AG08395 (cell line): ENCODE measurements at regions not wholly inside any gene's neighbourhood (a gene's known extent, or its start where the extent isn't known, plus 50 kb on each side); places are given as distances from the start of the nearest gene placed in this dataset.

Source experiments
- DNase-seq: peaks from one replicate; pipeline ENCODE4 v3.0.0; 2012; ENCODE audit warnings: mixed read lengths, low spot score

DNA sequence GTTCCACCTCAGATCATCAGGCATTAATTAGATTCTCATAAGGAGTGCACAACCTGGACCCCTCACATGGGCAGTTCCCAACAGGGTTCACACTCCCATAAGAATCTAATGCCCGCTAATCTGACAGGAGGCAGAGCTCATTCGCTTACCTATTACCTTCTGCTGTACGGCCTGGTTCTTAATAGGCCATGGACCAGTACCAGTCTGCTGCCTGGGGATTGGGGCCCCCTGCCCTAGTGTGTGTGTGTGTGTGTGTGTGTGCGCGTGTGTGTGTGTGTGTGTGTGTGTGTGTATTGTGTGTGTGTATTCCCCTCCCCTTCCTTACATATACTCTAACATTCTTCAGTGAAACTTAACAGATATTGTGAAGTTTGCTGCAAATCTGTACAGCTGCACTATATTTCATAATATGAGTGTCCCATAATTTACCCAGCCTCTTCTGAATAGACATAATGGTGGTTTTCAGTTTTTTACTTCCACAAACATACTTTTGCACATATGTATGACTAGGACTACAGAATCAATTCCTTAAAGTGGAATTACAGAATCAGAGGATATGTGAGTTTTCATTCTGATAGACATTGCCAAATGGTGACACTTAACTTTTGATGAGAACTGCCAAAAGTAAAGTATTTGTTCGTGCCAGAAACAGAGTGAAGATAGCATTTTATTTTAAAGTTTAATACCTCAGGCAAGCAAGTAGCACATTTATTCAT, 205.2 kb upstream of the EEA1 start:
- DNase-seq, result no peak

DNA sequence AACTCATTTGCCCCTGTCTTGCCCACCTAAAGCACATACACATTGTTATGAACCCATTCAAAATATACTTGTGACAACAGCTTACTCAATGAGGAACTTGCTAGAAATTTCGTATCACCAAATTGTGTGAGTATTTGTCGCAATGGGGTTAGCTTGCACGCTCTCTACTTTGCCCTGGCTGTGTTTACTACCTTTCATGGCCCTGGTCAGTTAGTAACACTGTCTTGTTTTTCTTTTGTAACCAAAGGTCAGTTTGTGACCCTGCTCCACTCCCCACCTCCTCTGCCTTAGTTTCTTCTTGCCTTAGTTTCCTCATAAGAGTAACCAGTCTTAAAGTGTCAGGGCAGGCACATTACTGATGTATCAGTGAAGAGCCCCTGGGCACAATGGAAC, 205.8 kb upstream of the EEA1 start:
- DNase-seq, result no peak

DNA sequence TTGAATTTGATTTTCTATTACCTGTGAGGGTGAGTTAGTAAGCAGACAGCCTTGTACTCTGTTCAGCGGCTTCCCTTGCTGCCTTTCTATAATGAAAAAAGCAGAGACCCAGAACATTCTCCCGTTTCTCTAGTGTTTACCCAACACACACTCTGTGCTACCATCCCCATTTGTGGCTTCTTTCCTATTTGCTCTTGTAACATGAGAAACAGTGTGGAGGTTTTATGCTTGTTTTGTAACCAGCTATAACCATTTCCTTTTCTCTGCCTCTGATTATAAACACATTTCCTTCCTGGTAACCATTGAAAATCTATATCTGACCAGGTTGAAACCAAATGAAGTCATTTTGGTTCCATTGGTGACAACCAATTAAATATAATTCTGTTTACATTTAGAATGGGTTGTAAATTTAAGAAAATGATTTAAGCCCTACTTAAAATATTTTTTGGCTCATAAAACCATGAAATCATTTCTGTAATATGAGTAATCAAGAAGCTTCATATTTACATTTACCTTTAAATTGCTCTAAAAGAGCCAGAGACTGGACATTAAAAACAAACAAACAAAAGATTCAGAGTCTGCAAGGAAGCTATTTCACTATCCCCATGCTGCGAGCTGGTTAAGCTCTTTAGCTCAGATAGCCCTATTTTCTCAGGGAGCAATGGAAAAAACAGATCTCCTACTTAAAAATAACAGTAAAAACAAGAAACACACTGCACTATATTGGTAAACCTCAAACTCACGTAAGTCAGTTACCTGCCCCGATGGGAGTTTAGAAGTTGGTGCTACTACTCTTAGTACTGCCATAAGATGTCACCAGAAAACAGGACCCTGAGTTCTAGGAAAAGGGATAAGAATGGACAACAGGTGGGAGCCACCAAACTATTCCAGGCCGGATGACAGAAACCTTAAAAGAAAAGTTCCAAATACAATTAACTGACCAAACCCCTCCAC, 206.5 kb upstream of the EEA1 start:
- DNase-seq, result no peak

DNA sequence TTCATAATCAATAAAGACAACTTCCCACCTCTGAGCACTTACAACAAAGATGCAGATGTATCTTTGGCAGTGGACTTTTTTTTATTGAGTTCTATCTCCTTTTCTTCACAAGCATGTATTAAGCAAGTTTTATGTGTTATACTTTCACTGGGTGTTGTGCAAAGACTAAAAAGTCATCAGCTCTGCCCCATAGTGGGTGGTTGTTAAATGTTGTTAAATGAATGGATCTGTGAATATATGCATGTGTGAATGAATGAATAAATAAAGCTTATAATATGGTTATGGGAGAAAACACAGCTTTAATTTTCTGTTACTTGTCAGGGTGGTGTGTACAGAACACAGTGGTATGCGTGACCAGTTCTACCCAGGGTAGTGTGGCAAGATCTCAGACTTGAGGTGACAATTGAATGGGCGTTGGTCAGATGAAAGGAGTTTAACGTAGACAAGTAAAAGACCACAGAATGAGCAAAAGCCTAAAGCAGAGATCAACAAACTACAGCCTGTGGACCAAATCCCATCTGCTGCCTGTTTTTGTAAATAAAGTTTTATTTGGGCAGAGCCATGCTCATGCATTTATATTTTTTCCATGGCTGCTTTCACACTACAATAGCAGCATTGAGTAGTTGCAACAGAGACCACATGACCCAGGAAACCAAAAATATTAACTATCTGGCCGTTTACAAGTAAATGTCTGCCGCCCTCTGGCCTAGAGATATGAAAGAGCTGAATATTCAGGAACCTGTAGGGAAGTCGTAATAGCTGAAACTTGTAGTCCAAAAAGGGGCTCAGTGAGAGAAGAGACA, 207.4 kb upstream of the EEA1 start:
- no peak for DNase-seq

DNA sequence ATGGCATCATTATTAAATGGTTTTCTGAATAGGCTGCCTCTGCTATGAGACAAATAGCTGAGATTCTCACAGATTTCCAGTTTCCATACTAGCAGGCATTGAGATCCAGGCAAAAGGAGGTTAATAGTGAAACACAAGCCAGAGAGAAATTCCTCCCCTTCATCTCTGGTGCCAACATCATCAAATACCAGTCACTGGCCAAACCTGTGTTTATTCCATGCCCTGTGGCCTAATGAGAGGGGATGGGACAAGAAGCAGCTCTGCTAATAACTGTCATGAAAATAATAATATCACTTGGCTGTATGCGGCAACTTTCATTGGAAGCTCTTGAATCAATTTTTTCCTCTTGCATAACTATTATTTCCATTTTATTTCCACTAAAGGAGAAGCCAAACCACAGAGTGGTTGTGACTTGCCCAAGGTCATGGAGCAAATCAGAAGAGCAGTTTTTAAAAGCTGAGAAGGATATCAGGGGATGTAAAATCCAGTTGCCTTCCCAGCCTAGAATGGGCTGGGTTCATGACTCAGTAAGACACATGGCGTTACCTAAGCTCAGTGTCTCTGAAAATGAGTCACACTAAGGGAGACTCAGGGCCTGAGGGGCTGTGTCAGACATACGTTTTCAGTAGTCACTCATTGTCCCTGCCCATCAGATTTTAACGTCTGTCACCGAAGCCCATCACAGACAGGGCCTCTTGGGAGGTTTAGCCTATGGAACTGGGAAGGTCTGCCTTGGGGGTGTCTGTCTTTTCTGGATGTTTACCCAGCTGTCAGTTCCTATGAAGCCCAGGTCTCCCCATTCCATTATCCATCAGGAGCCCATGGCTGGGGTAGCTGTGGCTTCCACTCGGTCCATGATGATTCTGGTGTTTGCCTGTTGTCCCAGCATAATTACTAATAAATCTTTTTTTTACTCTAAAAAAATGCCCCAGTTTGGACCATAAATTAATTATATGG, 208.8 kb upstream of the EEA1 start:
- peak; percentile 85 for DNase-seq

DNA sequence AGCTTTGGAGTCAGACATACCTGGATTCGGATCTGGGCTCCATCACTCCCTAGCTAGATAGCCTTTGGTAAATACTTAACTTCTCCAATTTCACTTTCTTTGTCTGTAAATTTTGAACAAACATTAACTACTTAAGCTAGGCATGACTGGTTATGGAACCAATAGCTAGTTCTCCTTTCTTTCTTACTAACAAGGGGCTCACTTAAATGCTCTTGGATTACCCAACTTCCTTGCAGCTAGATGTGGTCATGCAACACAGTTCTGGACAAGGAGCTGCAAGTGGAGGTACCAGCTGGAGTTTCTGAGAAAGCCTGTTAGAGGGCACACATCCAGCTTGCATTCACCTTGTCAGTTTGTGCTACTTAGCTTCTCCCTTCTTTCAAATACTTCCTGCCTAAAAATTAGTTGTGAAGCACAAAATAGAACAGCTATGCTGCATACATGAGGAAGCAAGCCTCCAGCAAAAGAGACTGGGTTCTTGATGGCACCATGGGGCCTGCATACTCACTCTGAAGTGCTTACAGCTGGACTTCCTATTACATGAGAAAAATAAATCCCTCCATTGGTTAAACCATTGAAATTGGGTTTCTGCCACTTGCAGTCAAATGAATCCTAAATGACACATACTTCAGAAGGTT, 210.1 kb upstream of the EEA1 start:
- DNase-seq, result no peak

DNA sequence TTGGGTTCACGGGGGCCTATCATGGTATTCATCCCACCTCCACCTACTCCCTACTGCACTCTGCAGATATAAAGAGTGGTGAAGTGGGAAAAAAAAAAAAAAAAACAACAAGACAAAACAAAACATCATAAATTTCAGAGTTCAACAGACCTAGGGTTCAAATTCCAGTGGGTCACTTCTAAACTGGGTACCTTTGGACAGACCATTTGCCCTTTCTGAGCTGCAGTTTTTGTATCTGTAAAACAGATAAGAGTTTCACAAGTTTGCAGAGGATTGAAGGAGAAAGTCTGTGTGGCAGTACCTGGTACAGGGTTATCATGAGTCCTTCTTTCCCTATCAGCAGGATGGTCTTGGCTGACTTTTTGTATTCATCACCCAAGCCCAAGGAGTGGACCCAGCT, 211.2 kb upstream of the EEA1 start:
- no peak for DNase-seq

DNA sequence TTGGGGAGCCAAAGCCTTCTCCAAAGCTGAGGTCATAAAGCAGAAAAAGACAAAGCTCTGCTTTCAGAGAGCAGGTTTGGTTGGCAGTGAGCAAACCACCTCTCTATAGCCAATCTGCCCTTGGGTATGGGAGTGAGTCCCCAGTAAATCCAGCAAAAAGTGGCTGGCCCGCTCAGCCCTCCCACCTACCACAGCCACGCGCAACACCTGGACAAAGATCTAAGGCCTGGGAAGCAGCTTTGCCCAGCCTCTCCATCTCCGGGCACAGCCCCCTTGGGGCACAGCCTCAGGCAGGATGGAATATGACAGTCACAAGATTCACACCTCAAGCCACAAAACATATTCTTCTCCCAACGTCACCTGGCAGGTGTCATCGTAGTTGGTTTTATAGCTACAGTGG, 211.7 kb upstream of the EEA1 start:
- no peak for DNase-seq

DNA sequence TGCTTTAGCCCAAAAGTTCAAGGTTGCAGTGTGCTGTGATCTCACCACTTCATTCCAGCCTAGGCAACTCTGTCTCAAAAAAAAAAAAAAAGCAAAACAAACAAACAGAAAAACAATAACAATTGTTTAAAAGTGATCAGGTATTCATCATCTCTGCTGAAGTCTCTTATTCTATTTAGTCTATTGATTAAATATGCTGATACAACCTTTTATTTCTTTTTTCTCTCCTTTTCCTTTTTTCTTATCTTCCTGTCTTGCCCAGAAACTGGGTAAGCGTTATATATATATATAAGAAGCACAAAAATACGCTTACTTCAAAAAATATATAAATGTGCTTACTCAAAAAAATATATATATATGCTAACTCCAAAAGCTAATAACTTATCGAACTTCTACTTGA, 213.8 kb upstream of the EEA1 start:
- no peak for DNase-seq

DNA sequence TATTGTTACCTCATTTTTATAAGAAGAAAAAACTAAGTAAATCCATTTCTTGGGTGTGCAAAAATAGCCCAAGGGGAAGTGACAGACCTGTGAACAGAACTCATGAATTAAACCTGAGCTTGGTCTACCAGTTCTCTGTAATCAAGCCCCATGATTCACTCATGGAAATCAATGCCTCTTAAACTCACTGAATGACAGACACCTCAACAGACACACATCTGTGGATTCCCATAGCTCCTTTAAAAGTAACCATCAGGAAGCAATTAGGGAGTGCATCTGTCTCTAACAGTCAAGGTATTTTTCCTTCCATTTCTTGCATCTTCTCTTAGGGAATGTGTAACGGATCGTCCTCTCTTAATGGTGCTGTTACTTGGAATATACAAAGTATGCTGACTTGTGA, 215.0 kb upstream of the EEA1 start:
- DNase-seq, result no peak

DNA sequence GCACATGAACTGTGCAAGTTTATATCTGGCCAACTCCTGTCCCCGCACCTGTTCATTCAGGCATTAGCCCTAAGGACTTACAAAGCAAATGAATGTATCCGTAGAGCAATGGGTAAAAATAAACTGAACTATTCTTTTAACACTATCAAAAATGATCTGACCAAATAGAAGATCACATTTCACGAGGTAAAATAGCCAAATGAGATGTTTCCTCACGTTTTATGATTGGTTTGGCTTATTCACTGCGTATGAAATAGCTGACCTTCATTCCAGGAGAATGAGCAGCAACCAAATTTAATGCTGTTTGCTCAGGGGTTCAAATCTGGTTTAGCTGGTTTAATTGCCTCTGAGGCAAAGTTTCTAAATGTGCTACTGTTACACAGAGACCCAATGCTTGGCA, 216.0 kb upstream of the EEA1 start:
- DNase-seq, result no peak

DNA sequence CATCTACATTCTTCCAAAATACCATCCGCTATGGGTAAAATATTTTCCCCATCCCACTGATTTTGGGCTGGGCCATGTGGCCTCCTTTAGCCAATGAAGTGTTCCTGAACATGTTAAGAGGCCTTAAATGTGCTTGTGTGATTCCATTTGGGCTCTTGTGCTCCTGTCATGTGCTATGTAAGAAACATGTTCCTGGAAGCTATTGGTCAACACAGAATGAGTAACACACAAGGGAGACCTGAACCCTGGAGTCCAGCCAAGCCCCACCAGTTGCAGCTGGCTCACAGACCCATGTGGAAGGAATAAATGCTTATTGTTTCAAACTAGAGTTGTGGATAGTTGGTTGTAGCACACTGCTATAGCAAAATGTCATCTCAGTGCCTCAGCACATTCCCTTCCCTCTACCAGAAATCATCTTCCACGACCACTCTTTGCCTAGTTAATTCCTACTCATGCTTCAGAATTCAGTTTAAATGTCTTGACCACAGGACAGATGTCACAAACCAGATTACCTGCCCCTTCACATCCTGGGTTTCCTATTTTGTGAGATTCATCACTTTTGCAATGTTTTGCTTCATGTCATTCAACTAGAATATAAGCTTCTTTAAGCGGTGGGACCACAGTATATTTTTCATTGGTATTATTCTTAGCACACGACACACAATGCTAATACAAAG, 217.3 kb upstream of the EEA1 start:
- no peak for DNase-seq

DNA sequence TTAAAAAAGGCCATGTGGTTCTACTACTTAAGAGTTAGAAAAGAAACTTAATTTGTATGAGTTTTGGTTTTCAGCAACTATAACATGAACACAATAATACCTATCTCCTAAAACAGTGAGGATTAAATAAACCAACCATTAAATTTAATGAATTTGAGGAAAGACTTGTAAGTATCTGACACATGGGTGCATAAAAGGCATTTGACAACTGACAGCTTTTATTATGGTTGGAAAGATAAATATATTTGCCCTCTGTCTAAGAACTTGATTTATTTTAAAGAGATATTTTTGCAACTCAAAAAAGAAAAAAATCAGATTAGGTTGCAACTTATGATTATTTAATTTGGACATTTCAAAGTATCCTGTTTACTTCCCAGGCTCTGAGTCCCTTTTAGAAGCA, 217.9 kb upstream of the EEA1 start:
- no peak for DNase-seq

DNA sequence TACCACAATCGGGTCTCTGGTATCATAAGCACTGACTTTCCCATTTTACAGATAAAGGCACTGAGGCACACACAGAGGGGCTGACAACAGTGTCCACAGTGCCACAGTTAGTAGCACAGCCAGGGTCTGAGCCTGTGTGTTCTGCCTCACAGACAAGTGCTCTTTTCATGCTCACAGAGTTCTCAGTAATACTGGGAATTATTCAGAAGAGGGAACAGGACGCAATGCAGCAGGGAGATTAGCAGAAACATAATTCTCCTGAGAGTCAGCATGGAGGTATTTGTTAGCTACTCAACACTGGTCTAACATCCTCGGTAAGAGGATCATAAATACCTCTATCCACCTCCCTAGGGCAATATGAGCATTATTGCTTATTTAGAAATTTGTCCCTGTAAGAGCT, 219.3 kb upstream of the EEA1 start:
- no peak for DNase-seq

DNA sequence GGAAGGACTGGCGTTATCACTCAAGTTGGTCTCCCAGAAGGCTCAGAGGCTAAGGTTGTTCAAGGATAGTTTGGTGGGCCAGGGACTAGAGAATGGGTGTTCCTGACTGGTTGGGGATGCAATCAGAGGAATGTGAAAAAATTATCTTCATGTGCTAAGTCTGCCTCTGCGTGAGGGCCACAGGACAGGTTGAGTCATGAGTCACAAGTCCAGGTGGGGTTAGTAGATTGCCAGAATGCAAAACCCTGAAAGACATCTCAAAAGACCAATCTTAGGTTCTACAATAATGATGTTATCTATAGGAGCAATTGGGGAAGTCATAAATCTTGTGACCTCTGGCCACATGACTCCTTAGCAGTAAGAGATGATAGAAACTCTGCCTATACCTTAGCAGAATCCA, 220.1 kb upstream of the EEA1 start:
- DNase-seq, result no peak

DNA sequence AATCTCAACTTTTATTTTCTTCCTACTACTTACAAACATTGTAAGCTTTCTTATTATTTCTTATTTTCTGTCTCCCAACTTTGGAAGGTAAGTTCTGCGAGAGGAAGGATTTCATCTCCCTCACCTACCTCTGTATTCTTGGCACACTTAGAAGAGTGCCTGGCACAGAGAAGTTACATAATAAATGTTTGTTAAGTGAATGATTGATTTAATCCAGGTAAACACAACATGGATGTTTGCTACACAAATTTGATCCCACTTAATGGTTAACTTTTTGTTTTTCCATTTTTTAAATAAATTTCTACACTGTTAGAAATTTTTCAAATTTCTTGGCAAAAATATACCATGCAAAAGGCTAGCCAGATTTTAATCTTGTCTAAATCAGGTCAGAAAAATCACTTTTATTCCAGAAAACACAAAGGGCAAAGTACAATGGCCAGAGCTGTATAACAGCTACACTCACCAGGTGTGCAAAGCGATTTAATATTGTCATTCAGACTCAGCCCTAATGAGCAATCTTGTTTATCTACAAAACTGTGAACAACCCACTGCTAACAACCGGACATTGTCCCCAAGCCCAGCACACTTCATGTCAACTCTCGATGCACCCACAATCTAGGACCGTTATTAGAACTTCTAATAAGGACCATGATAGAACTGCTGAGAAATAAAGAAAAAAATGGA, 222.1 kb upstream of the EEA1 start:
- no peak for DNase-seq

DNA sequence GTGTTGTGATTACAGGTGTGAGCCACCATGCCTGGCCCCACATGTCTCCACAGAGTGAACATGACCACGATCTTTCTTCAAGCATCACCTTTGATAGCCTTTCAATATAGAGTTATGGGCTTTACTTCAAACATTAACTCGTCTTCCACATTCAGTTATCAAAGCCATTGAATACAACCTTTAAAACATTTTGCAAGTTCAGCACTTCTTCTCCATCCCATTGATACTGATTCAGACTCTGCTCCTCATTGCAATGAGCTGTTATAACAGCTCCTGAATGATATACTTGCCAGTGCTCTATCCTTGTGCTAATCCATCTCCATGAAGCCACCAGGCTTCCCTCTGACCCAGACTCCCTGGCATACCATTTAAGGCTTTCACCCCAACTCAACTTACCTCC, 223.5 kb upstream of the EEA1 start:
- no peak for DNase-seq

DNA sequence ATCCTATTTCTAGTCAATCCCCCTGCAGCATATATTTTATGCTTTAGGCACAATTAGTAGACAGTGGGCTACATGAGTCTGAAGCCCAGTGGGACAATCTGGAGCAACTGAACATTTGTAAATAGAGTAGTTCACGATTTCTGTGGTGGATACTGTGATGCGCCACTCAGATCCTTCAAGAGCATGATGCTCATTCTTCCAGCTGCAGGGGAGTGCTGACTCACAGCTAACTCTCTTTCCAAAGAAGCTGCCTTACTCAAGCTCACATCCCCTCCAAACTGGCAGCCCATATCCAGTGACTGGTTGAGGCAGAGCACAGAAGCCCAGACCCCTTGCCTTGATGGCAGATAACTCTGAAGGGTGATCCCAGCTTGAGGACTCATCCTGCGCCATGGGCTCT, 224.2 kb upstream of the EEA1 start:
- no peak for DNase-seq

DNA sequence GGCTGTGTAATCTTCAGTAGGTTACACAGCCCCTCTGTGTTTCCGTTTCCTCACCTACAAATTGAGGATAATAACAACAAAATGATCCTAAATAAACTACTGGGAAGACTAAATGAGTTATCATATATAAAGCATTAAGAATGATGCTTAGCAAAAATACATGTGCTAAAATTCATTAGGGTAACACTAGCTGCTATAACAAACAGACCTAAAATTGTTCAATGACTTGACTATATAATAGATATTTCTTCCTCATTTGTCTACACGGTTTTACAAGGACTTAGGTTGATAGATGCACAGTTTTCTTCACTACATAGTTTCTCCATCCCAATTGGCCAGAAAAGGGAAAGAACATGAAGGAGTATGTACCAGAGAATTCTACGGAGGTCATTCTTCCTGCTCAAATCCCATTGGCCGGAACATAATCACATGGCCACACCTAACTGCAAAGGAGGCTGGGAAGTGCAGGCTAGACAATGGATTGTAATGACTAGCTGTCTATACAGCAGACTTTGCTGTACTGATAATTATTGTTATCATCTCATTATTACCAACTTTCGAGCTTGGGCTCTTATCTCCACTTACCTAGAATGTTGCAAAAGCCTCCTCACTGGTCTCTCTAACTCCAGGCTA, 223.5 kb upstream of the NUDT4 start:
- no peak for DNase-seq
